ENCODE measurements at regions not wholly inside any gene's neighbourhood (a gene's known extent, or its start where the extent isn't known, plus 50 kb on each side); places are given as distances from the start of the nearest gene placed in this dataset.

DNA sequence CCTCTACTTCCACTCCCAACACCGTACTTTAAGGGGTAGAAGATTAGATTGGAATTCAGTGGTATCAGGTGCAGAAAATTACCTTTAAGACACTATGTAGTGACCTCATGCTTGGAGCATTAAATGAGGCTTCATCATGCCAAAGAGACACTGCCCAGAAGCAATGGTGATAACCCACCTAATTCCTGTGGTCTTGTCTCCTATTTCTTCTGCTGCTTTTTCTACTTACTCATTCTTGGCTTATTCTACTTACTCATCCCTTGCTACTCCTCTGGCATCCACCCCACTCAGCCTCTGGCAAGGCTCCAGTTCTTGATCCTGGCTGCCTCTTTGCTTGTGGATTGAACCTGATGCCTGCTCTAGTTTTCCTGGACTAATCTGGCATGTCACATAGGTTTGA is 62.3 kb upstream of the ADAMTS3 start:
- no peak for DNase-seq (ENCODE audit: low read depth)
- no peak overlapping the region for H3K4me3 ChIP-seq (ENCODE audit: low read depth, low read length)
- TF ChIP-seq, protein P1, sequence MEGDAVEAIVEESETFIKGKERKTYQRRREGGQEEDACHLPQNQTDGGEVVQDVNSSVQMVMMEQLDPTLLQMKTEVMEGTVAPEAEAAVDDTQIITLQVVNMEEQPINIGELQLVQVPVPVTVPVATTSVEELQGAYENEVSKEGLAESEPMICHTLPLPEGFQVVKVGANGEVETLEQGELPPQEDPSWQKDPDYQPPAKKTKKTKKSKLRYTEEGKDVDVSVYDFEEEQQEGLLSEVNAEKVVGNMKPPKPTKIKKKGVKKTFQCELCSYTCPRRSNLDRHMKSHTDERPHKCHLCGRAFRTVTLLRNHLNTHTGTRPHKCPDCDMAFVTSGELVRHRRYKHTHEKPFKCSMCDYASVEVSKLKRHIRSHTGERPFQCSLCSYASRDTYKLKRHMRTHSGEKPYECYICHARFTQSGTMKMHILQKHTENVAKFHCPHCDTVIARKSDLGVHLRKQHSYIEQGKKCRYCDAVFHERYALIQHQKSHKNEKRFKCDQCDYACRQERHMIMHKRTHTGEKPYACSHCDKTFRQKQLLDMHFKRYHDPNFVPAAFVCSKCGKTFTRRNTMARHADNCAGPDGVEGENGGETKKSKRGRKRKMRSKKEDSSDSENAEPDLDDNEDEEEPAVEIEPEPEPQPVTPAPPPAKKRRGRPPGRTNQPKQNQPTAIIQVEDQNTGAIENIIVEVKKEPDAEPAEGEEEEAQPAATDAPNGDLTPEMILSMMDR (IDR thresholded peaks at IDR 0.05; ENCODE audit: low read depth, low read length, missing control alignments) = no peak

DNA sequence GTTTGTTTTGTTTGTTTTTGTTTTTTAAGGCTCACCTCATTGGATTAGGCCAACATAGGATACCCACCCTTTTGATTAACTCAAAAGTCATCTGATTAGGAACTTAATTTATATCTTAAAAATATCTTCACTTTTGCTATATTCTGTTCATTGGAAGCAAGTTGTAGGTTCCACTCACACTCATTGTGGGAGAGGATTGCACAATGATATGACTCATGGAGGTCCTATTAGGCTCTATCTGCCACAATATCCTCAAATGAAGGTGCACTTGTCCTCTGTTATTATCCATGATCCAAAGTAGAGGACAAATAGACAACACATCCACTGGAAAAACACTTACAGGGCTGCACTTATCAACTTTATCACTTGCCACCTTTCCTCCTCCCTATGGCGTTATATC is 60.5 kb upstream of the ADAMTS3 start:
- no peak for DNase-seq (ENCODE audit: low read depth)
- no peak overlapping the region for H3K4me3 ChIP-seq (ENCODE audit: low read depth, low read length)
- TF ChIP-seq, protein P1 (IDR thresholded peaks at IDR 0.05; ENCODE audit: low read depth, low read length, missing control alignments) = no peak

DNA sequence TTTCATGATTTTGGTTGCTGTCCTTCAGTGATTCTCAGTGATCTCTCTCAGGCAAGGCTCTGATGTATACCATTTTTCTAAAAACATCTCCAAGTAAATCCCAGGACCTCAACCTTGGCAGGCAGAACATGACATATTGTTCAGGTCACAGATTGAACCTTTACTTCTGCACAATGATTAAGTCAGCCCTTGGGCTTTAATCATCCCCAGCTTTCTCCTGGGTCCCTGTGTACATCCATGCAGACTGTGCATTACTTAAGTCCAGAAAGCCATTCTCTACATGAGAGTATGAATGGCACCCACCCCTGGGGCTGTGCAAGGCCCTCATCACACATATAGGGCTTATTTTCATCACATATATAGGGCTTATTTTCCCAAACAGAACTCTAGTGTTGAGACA is 58.7 kb upstream of the ADAMTS3 start:
- TF ChIP-seq, protein P1 (IDR thresholded peaks at IDR 0.05; ENCODE audit: low read depth, low read length, missing control alignments) = no peak
- H3K4me3 ChIP-seq (ENCODE audit: low read depth, low read length) = no peak overlapping the region
- DNase-seq (ENCODE audit: low read depth) = no peak
